ENCODE measurements at regions not wholly inside any gene's neighbourhood (a gene's known extent, or its start where the extent isn't known, plus 50 kb on each side); places are given as distances from the start of the nearest gene placed in this dataset.

DNA sequence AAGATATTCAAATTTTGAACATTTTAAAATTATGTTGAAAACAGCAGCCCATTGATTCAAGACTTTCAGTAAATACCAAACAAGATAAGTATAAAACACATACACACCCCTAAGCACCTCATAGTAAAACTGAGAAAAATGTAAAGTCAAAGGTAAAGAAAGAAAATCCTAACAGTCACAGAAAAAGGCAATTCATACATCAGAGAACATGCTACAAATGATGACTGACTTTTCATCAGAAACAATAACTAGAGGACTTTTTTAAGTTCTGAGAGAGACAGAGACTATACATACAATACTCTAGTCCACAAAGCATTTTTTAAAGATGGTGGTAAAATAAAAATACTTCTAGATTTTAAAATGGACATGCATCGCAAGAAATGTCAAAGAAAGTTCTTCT lies 111.0 kb downstream of the PFDN4 start:
- TF ChIP-seq CTCF (IDR thresholded peaks at IDR 0.05) (no peak), REST (IDR thresholded peaks at IDR 0.05; ENCODE audit: insufficient read depth in 1 of 2, low read depth in 2 of 2, low read length in 1 of 2) (no peak), TCF7L2 (IDR thresholded peaks at IDR 0.05; ENCODE audit: low read depth, low read length) (no peak), POLR2AphosphoS5 (IDR thresholded peaks at IDR 0.05; ENCODE audit: low read depth, low read length) (no peak), SIN3A (IDR thresholded peaks at IDR 0.05; ENCODE audit: borderline replicate concordance, insufficient read depth, low read depth, low read length) (no peak)
